ENCODE measurements at regions not wholly inside any gene's neighbourhood (a gene's known extent, or its start where the extent isn't known, plus 50 kb on each side); places are given as distances from the start of the nearest gene placed in this dataset.
A peak's percentile ranks its signal among the peaks of the same experiment; 100 is the strongest.

GRCh38 chrX:40514376-40514775, 66.4 kb upstream of the ATP6AP2 start:
- H3K4me3 ChIP-seq (ENCODE audit: low read depth, low read length) = no peak overlapping the region
- TF ChIP-seq, protein P1, sequence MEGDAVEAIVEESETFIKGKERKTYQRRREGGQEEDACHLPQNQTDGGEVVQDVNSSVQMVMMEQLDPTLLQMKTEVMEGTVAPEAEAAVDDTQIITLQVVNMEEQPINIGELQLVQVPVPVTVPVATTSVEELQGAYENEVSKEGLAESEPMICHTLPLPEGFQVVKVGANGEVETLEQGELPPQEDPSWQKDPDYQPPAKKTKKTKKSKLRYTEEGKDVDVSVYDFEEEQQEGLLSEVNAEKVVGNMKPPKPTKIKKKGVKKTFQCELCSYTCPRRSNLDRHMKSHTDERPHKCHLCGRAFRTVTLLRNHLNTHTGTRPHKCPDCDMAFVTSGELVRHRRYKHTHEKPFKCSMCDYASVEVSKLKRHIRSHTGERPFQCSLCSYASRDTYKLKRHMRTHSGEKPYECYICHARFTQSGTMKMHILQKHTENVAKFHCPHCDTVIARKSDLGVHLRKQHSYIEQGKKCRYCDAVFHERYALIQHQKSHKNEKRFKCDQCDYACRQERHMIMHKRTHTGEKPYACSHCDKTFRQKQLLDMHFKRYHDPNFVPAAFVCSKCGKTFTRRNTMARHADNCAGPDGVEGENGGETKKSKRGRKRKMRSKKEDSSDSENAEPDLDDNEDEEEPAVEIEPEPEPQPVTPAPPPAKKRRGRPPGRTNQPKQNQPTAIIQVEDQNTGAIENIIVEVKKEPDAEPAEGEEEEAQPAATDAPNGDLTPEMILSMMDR (IDR thresholded peaks at IDR 0.05; ENCODE audit: control insufficient read depth, extremely low read depth, insufficient read depth) = no peak
- peak; percentile 19 for DNase-seq (ENCODE audit: low read depth)

- TF ChIP-seq, protein P1 (IDR thresholded peaks at IDR 0.05; ENCODE audit: control insufficient read depth, extremely low read depth, insufficient read depth) = no peak
- DNase-seq (ENCODE audit: low read depth) = no peak
- H3K4me3 ChIP-seq (ENCODE audit: low read depth, low read length) = no peak overlapping the region
Measured at GRCh38 chrX:40513835-40514234, 66.9 kb upstream of the ATP6AP2 start.

DNA sequence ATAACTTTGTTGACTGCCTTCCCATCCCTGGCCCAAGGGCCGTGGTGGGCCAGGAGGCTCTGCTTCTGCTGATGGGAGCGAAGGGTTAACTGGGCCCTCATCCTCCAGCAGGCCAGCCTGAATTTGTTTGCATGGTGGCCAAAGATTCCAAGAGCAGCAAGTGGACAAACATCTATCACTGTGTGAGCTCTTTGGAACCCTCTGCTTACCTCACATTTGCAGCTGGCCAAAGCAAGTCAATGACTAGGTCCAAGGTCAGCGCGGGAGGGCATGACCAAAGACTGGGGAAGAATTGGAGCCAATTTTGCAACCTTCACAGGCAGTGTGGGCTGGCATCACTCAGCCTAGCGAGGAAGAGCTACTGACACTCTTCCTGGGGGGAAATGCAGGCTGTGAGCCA, 67.8 kb upstream of the ATP6AP2 start:
- H3K4me3 ChIP-seq (ENCODE audit: low read depth, low read length) = no peak overlapping the region
- TF ChIP-seq, protein P1 (IDR thresholded peaks at IDR 0.05; ENCODE audit: control insufficient read depth, extremely low read depth, insufficient read depth) = no peak
- DNase-seq (ENCODE audit: low read depth) = no peak

DNA sequence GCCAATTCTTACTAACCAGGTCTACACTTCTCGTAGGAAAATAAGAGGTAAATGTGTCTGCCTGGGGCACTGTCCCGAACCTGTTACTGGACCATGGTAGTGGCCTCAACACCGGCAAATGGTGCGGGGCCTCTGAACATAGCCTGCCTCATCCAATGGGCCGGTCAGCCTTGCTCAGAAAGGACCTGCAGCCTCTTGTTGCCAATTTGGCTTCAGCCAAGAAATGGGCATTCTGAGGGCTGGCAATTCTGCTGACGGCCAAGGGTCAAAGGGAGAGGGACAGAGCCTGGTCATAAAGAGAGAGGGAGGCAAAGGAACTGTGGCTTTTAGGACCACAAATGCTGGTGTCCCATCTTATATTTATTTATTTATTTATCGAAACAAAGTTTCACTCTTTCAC, 69.5 kb upstream of the ATP6AP2 start:
- DNase-seq (ENCODE audit: low read depth) = no peak
- TF ChIP-seq, protein P1 (IDR thresholded peaks at IDR 0.05; ENCODE audit: control insufficient read depth, extremely low read depth, insufficient read depth) = no peak
- H3K4me3 ChIP-seq (ENCODE audit: low read depth, low read length) = no peak overlapping the region

GRCh38 chrX:40508560-40508959, 72.2 kb upstream of the ATP6AP2 start:
- DNase-seq (ENCODE audit: low read depth) = no peak
- H3K4me3 ChIP-seq (ENCODE audit: low read depth, low read length) = no peak overlapping the region
- TF ChIP-seq, protein P1 (IDR thresholded peaks at IDR 0.05; ENCODE audit: control insufficient read depth, extremely low read depth, insufficient read depth) = no peak

DNA sequence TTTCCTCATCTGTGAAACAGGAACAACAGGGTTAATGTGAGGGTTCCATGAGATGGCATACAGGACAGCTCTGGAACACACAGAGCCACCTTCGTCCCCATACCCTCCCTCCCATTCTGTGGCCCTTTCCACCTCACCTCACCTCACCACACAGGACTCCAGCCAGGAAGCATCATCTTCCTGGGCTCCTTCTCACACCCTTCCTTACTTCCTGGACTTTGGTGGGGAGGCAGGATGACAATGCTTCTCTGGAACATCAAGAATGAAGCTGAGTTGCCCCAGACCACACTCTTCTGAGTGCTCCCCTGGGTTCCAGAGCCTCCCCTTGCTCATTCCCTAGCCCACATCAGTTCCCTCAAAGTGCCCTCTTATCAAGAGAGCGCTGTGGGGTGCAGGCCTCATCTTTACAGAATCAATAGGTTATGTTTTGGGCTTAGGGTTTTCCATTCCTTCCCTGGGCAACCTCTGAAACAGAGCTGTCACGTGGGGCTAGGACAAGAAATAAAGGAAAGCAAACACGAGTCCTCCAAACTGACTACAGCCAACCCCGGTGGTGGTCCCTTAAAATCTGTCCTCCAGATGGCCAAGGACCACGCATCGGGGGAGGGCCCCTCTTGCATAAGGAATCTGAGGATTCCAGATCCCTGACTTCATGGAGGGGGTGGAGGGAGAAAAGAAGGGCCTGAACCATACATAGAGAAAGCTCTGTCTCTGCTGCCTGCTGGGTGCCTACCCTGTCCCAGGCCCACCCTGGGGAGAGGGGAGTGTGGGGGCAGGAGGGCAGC, 74.4 kb upstream of the ATP6AP2 start:
- TF ChIP-seq, protein P1 (IDR thresholded peaks at IDR 0.05; ENCODE audit: control insufficient read depth, extremely low read depth, insufficient read depth) = no peak
- no peak overlapping the region for H3K4me3 ChIP-seq (ENCODE audit: low read depth, low read length)
- DNase-seq (ENCODE audit: low read depth) = no peak
